Spleen (tissue), 11 donors: ENCODE measurements at regions not wholly inside any gene's neighbourhood (a gene's known extent, or its start where the extent isn't known, plus 50 kb on each side); places are given as distances from the start of the nearest gene placed in this dataset.

Experiments used
- DNase-seq: peaks from one replicate; pipeline ENCODE4 v3.0.0-alpha.2; 2020
- H3K27ac ChIP-seq, 8 donors: fragments of 200-600 bp; sonication (generic) in 7 of 8; 1 replicate in 4 of 8; 2 replicates in 4 of 8; pipeline versions ENCODE4 v1.5.0 to v1.8.0; 2016 to 2021; ENCODE audit warnings: inconsistent platforms in 4 of 8, mild to moderate bottlenecking in 4 of 8, moderate library complexity in 1 of 8
- H3K27me3 ChIP-seq, 7 donors: fragments of 200-600 bp; sonication (generic) in 6 of 7; replicated peaks in 1 of 7; 1 replicate in 4 of 7; 2 replicates in 3 of 7; pipeline versions ENCODE4 v1.5.0 to v1.8.0; 2016 to 2021; ENCODE audit warnings: inconsistent platforms in 3 of 7, mild to moderate bottlenecking in 1 of 7
- H3K36me3 ChIP-seq, 6 donors: fragments of 200-600 bp; sonication (generic) in 5 of 6; 1 replicate in 4 of 6; 2 replicates in 2 of 6; pipeline versions ENCODE4 v1.5.0 to v1.8.0; 2016 to 2021; ENCODE audit warnings: inconsistent platforms in 2 of 6
- H3K4me1 ChIP-seq, 6 donors: fragments of 200-600 bp; sonication (generic) in 5 of 6; 1 replicate in 3 of 6; 2 replicates in 3 of 6; pipeline versions ENCODE4 v1.5.0 to v1.8.0; 2016 to 2021; ENCODE audit warnings: inconsistent platforms in 3 of 6
- H3K4me3 ChIP-seq, 8 donors: fragments of 200-600 bp; sonication (generic) in 7 of 8; 1 replicate in 4 of 8; 2 replicates in 4 of 8; pipeline versions ENCODE4 v1.5.0 to v1.8.0; 2016 to 2021; ENCODE audit warnings: inconsistent platforms in 4 of 8, mild to moderate bottlenecking in 4 of 8, moderate library complexity in 2 of 8
- H3K9me3 ChIP-seq, 8 donors: fragments of 200-600 bp; sonication (generic) in 7 of 8; 1 replicate in 4 of 8; 2 replicates in 4 of 8; pipeline versions ENCODE4 v1.5.0 to v1.8.0; 2016 to 2021; ENCODE audit warnings: inconsistent platforms in 4 of 8
- CTCF ChIP-seq, 11 experiments: fragments of 200-600 bp in 7 of 11; fragments of 450-650 bp in 4 of 11; sonication (generic) in 4 of 11; IDR thresholded peaks in 8 of 11; conservative IDR thresholded peaks in 3 of 11; 1 replicate in 7 of 11; 2 replicates in 4 of 11; pipeline versions ENCODE4 v1.4.0 to v1.8.0; 2016 to 2021; ENCODE audit warnings: antibody characterized with exemption in 11 of 11, inconsistent platforms in 4 of 11, mild to moderate bottlenecking in 1 of 11
- POLR2A ChIP-seq, 3 donors: fragments of 450-650 bp; IDR thresholded peaks; one replicate each; pipeline ENCODE4 v1.5.1; 2017; ENCODE audit warnings: antibody characterized with exemption in 3 of 3, mild to moderate bottlenecking in 1 of 3
- POLR2AphosphoS5 ChIP-seq, 3 donors: sonication (generic); formaldehyde crosslinking; IDR thresholded peaks; one replicate each; pipeline ENCODE4 v1.5.1; 2017; ENCODE audit warnings: antibody characterized with exemption in 3 of 3
- WGBS, 5 donors: extraction: QIAGEN DNeasy Blood & Tissue Kit in 3 of 5; methylation state at CpG; one replicate each; pipeline versions ENCODE4 v1.1.5 to v1.1.7; 2013 to 2018; 5-methylcytosine and 5-hydroxymethylcytosine counted together
- intact Hi-C: fragments of 100-400 bp; cut with DNase I; formaldehyde crosslinking; loops from one replicate; pipeline ENCODE4 v1.15.0; 2023; ENCODE audit warnings: low total_unique reads
- donor health status: healthy with polysubstance abuse.
- donor health status: DM: no; HTN: no; CAD: no; lungs with moderate emphysema.
- donor health status: DM: no; HTN: no; CAD: no.
- donor health status: Bipolar disorder and iron deficiency.
- donor health status: healthy.
- donor health status: DM: no; HTN: no; CAD: no.
- donor health status: DM: yes; HTN: yes; CAD: no.

GRCh38 chr18:67123901-67124300, 392.6 kb downstream of the DSEL start:
- WGBS, 5 donors: 75 to 97% (median 84%) methylated on average over 1 of the region's 1 CpG
- no peaks in the 10 kb centered on the region for H3K36me3 ChIP-seq
- intact Hi-C loops: no loop called here
- H3K27ac ChIP-seq: no peak overlapping the region
- DNase-seq: no peak
- no peaks in the 10 kb centered on the region for H3K27me3 ChIP-seq
- H3K4me1 ChIP-seq: no peaks in the 10 kb centered on the region
- H3K4me3 ChIP-seq: no peak overlapping the region
- no peaks in the 10 kb centered on the region for H3K9me3 ChIP-seq
- TF ChIP-seq POLR2A (IDR thresholded peaks at IDR 0.05) (no peak), CTCF (IDR thresholded peaks at IDR 0.05 in 8 of 11, conservative IDR thresholded peaks at IDR 0.05 in 3 of 11) (no peak), POLR2AphosphoS5 (IDR thresholded peaks at IDR 0.05) (no peak)

GRCh38 chr18:67117804-67118203, 398.7 kb downstream of the DSEL start:
- Histone ChIP-seq H3K4me3 (no peak overlapping the region), H3K27ac (no peak overlapping the region), H3K27me3 (no peaks in the 10 kb centered on the region), H3K36me3 (no peaks in the 10 kb centered on the region), H3K4me1 (no peaks in the 10 kb centered on the region), H3K9me3 (no peaks in the 10 kb centered on the region)
- intact Hi-C loops: no loop called here
- DNase-seq: no peak
- TF ChIP-seq POLR2AphosphoS5 (IDR thresholded peaks at IDR 0.05): no peak
- TF ChIP-seq CTCF (IDR thresholded peaks at IDR 0.05 in 8 of 11, conservative IDR thresholded peaks at IDR 0.05 in 3 of 11): no peak
- no peak for TF ChIP-seq POLR2A (IDR thresholded peaks at IDR 0.05)

- TF ChIP-seq POLR2AphosphoS5 (IDR thresholded peaks at IDR 0.05) (no peak), CTCF (IDR thresholded peaks at IDR 0.05 in 8 of 11, conservative IDR thresholded peaks at IDR 0.05 in 3 of 11) (no peak), POLR2A (IDR thresholded peaks at IDR 0.05) (no peak)
- Histone ChIP-seq H3K27me3 (no peaks in the 10 kb centered on the region), H3K4me1 (no peaks in the 10 kb centered on the region), H3K9me3 (no peaks in the 10 kb centered on the region), H3K4me3 (no peak overlapping the region), H3K27ac (no peak overlapping the region), H3K36me3 (no peaks in the 10 kb centered on the region)
- DNase-seq: no peak
- WGBS, 5 donors: 64 to 90% (median 87%) methylated on average over 1 of the region's 1 CpG
- intact Hi-C loops: loop anchor here (5.0 kb wide), 1 partner anchor 88 kb away; no protein-coding TSS in a partner anchor
Measured at GRCh38 chr18:67109535-67109934, 407.0 kb downstream of the DSEL start.

GRCh38 chr18:67108894-67109293, 407.6 kb downstream of the DSEL start:
- Histone ChIP-seq H3K9me3 (no peaks in the 10 kb centered on the region), H3K27ac (no peak overlapping the region), H3K36me3 (no peaks in the 10 kb centered on the region), H3K4me3 (no peak overlapping the region), H3K27me3 (no peaks in the 10 kb centered on the region), H3K4me1 (no peaks in the 10 kb centered on the region)
- intact Hi-C loops: loop anchor here (5.0 kb wide), 1 partner anchor 88 kb away; no protein-coding TSS in a partner anchor
- no peak for DNase-seq
- TF ChIP-seq POLR2A (IDR thresholded peaks at IDR 0.05) (no peak), CTCF (IDR thresholded peaks at IDR 0.05 in 8 of 11, conservative IDR thresholded peaks at IDR 0.05 in 3 of 11) (no peak), POLR2AphosphoS5 (IDR thresholded peaks at IDR 0.05) (no peak)
- 80 to 85% (median 83%) methylated on average over 3 of the region's 3 CpGs for WGBS, 5 donors
